ENCODE measurements at regions not wholly inside any gene's neighbourhood (a gene's known extent, or its start where the extent isn't known, plus 50 kb on each side); places are given as distances from the start of the nearest gene placed in this dataset.
A peak's percentile ranks its signal among the peaks of the same experiment; 100 is the strongest.
"Not testable (repeated sequence)": the region's sequence is repeated elsewhere in the genome, so short reads cannot be mapped to it uniquely, and the experiment has no call there.

- DNase-seq (ENCODE audit: insufficient read length, low spot score) (no peak), FAIRE-seq (no peak)
- TF ChIP-seq POU2F2 (IDR thresholded peaks at IDR 0.05; ENCODE audit: low read depth, low read length), result no peak
Measured at GRCh38 chr14:38646391-38646790, 390.5 kb upstream of the CLEC14A start.

GRCh38 chr14:38634913-38635312 is 379.0 kb upstream of the CLEC14A start:
- FAIRE-seq; DNase-seq (ENCODE audit: insufficient read length, low spot score): not testable (repeated sequence)

GRCh38 chr14:38629412-38629811 is 373.5 kb upstream of the CLEC14A start:
- no peak for FAIRE-seq
- DNase-seq (ENCODE audit: insufficient read length, low spot score), result no peak
- TF ChIP-seq POU2F2 (IDR thresholded peaks at IDR 0.05; ENCODE audit: low read depth, low read length) (no peak), SPI1 (IDR thresholded peaks at IDR 0.05; ENCODE audit: low read depth, low read length) (no peak), POLR2A (IDR thresholded peaks at IDR 0.05; ENCODE audit: low read depth, low read length) (no peak), PAX5 (IDR thresholded peaks at IDR 0.05; ENCODE audit: insufficient read depth, low read length, severe bottlenecking) (no peak), POLR2AphosphoS5 (IDR thresholded peaks at IDR 0.05; ENCODE audit: low read depth, low read length) (no peak), TAF1 (IDR thresholded peaks at IDR 0.05; ENCODE audit: low read depth, low read length) (no peak)

- DNase-seq (ENCODE audit: insufficient read length, low spot score), result no peak
- TF ChIP-seq POLR2AphosphoS5 (IDR thresholded peaks at IDR 0.05; ENCODE audit: low read depth, low read length) (no peak), POU2F2 (IDR thresholded peaks at IDR 0.05; ENCODE audit: low read depth, low read length) (no peak), PAX5 (IDR thresholded peaks at IDR 0.05; ENCODE audit: insufficient read depth, low read length, severe bottlenecking) (no peak), TAF1 (IDR thresholded peaks at IDR 0.05; ENCODE audit: low read depth, low read length) (no peak), SPI1 (IDR thresholded peaks at IDR 0.05; ENCODE audit: low read depth, low read length) (no peak), POLR2A (IDR thresholded peaks at IDR 0.05; ENCODE audit: low read depth, low read length) (no peak)
- FAIRE-seq, result no peak
Measured at GRCh38 chr14:38627163-38627562, 371.3 kb upstream of the CLEC14A start.

- DNase-seq (ENCODE audit: insufficient read length, low spot score), result no peak
- FAIRE-seq, result no peak
- TF ChIP-seq PAX5 (IDR thresholded peaks at IDR 0.05; ENCODE audit: insufficient read depth, low read length, severe bottlenecking) (no peak), POLR2A (IDR thresholded peaks at IDR 0.05; ENCODE audit: low read depth, low read length) (no peak), POU2F2 (IDR thresholded peaks at IDR 0.05; ENCODE audit: low read depth, low read length) (no peak), TAF1 (IDR thresholded peaks at IDR 0.05; ENCODE audit: low read depth, low read length) (no peak), SPI1 (IDR thresholded peaks at IDR 0.05; ENCODE audit: low read depth, low read length) (no peak), POLR2AphosphoS5 (IDR thresholded peaks at IDR 0.05; ENCODE audit: low read depth, low read length) (no peak)
Measured at GRCh38 chr14:38623661-38624060, 367.8 kb upstream of the CLEC14A start.

- DNase-seq (ENCODE audit: insufficient read length, low spot score) (peak; percentile 1), FAIRE-seq (no peak)
- TF ChIP-seq SPI1 (IDR thresholded peaks at IDR 0.05; ENCODE audit: low read depth, low read length) (no peak), POU2F2 (IDR thresholded peaks at IDR 0.05; ENCODE audit: low read depth, low read length) (no peak), TAF1 (IDR thresholded peaks at IDR 0.05; ENCODE audit: low read depth, low read length) (no peak), PAX5 (IDR thresholded peaks at IDR 0.05; ENCODE audit: insufficient read depth, low read length, severe bottlenecking) (no peak), POLR2AphosphoS5 (IDR thresholded peaks at IDR 0.05; ENCODE audit: low read depth, low read length) (no peak), POLR2A (IDR thresholded peaks at IDR 0.05; ENCODE audit: low read depth, low read length) (no peak)
Measured at GRCh38 chr14:38618514-38618913, 362.6 kb upstream of the CLEC14A start.

- FAIRE-seq (no peak), DNase-seq (ENCODE audit: insufficient read length, low spot score) (no peak)
- TF ChIP-seq POU2F2 (IDR thresholded peaks at IDR 0.05; ENCODE audit: low read depth, low read length) (no peak), POLR2A (IDR thresholded peaks at IDR 0.05; ENCODE audit: low read depth, low read length) (no peak), TAF1 (IDR thresholded peaks at IDR 0.05; ENCODE audit: low read depth, low read length) (no peak), PAX5 (IDR thresholded peaks at IDR 0.05; ENCODE audit: insufficient read depth, low read length, severe bottlenecking) (no peak), SPI1 (IDR thresholded peaks at IDR 0.05; ENCODE audit: low read depth, low read length) (no peak), POLR2AphosphoS5 (IDR thresholded peaks at IDR 0.05; ENCODE audit: low read depth, low read length) (no peak)
Measured at GRCh38 chr14:38616959-38617358, 361.1 kb upstream of the CLEC14A start.

GRCh38 chr14:38611928-38612327 is 356.0 kb upstream of the CLEC14A start:
- no peak for FAIRE-seq
- TF ChIP-seq POU2F2 (IDR thresholded peaks at IDR 0.05; ENCODE audit: low read depth, low read length) (no peak), TAF1 (IDR thresholded peaks at IDR 0.05; ENCODE audit: low read depth, low read length) (no peak), PAX5 (IDR thresholded peaks at IDR 0.05; ENCODE audit: insufficient read depth, low read length, severe bottlenecking) (no peak), POLR2AphosphoS5 (IDR thresholded peaks at IDR 0.05; ENCODE audit: low read depth, low read length) (no peak), SPI1 (IDR thresholded peaks at IDR 0.05; ENCODE audit: low read depth, low read length) (no peak), POLR2A (IDR thresholded peaks at IDR 0.05; ENCODE audit: low read depth, low read length) (no peak)
- no peak for DNase-seq (ENCODE audit: insufficient read length, low spot score)

GRCh38 chr14:38608244-38608643 is 352.4 kb upstream of the CLEC14A start:
- no peak for TF ChIP-seq POLR2AphosphoS5 (IDR thresholded peaks at IDR 0.05; ENCODE audit: low read depth, low read length)
- no peak for TF ChIP-seq POLR2A (IDR thresholded peaks at IDR 0.05; ENCODE audit: low read depth, low read length)
- TF ChIP-seq SPI1 (IDR thresholded peaks at IDR 0.05; ENCODE audit: low read depth, low read length), result no peak
- TF ChIP-seq PAX5 (IDR thresholded peaks at IDR 0.05; ENCODE audit: insufficient read depth, low read length, severe bottlenecking), result no peak
- no peak for TF ChIP-seq POU2F2 (IDR thresholded peaks at IDR 0.05; ENCODE audit: low read depth, low read length)
- no peak for TF ChIP-seq TAF1 (IDR thresholded peaks at IDR 0.05; ENCODE audit: low read depth, low read length)
- FAIRE-seq (no peak), DNase-seq (ENCODE audit: insufficient read length, low spot score) (no peak)

GRCh38 chr14:38605193-38606114 is 349.6 kb upstream of the CLEC14A start:
- DNase-seq (ENCODE audit: insufficient read length, low spot score), result no peak
- no peak for TF ChIP-seq POLR2A (IDR thresholded peaks at IDR 0.05; ENCODE audit: low read depth, low read length)
- no peak for TF ChIP-seq POLR2AphosphoS5 (IDR thresholded peaks at IDR 0.05; ENCODE audit: low read depth, low read length)
- TF ChIP-seq SPI1 (IDR thresholded peaks at IDR 0.05; ENCODE audit: low read depth, low read length), result no peak
- no peak for TF ChIP-seq POU2F2 (IDR thresholded peaks at IDR 0.05; ENCODE audit: low read depth, low read length)
- TF ChIP-seq TAF1 (IDR thresholded peaks at IDR 0.05; ENCODE audit: low read depth, low read length), result no peak
- no peak for TF ChIP-seq PAX5 (IDR thresholded peaks at IDR 0.05; ENCODE audit: insufficient read depth, low read length, severe bottlenecking)
- FAIRE-seq, result no peak

- not testable (repeated sequence) for DNase-seq (ENCODE audit: insufficient read length, low spot score); FAIRE-seq
Measured at GRCh38 chr14:38600572-38600971, 344.7 kb upstream of the CLEC14A start.

All from GM12891 (cell line).